ENCODE measurements at regions not wholly inside any gene's neighbourhood (a gene's known extent, or its start where the extent isn't known, plus 50 kb on each side); places are given as distances from the start of the nearest gene placed in this dataset.

GRCh38 chr3:117512975-117513374, 803.4 kb downstream of the TUSC7 start:
- TF ChIP-seq POLR2AphosphoS5 (IDR thresholded peaks at IDR 0.05), result no peak
- TF ChIP-seq CTCF (IDR thresholded peaks at IDR 0.05 in 8 of 11, conservative IDR thresholded peaks at IDR 0.05 in 3 of 11), result no peak

Data from spleen (tissue), 7 donors.